ENCODE measurements at regions not wholly inside any gene's neighbourhood (a gene's known extent, or its start where the extent isn't known, plus 50 kb on each side); places are given as distances from the start of the nearest gene placed in this dataset.

GRCh38 chr12:71335151-71335962 is 104.2 kb upstream of the LGR5 start:
- TF ChIP-seq ZFX (IDR thresholded peaks at IDR 0.05), result no peak
- TF ChIP-seq EZH2phosphoT487 (IDR thresholded peaks at IDR 0.05; ENCODE audit: borderline replicate concordance), result no peak
- no peak for TF ChIP-seq CTCF (IDR thresholded peaks at IDR 0.05 in 2 of 3, conservative IDR thresholded peaks at IDR 0.05 in 1 of 3; ENCODE audit: borderline replicate concordance in 1 of 3, insufficient read depth in 1 of 3, low read depth in 2 of 3, low read length in 2 of 3)
- TF ChIP-seq POLR2A (IDR thresholded peaks at IDR 0.05; ENCODE audit: borderline replicate concordance, extremely low read depth, insufficient read depth, insufficient read length), result no peak
- TF ChIP-seq, protein P1, sequence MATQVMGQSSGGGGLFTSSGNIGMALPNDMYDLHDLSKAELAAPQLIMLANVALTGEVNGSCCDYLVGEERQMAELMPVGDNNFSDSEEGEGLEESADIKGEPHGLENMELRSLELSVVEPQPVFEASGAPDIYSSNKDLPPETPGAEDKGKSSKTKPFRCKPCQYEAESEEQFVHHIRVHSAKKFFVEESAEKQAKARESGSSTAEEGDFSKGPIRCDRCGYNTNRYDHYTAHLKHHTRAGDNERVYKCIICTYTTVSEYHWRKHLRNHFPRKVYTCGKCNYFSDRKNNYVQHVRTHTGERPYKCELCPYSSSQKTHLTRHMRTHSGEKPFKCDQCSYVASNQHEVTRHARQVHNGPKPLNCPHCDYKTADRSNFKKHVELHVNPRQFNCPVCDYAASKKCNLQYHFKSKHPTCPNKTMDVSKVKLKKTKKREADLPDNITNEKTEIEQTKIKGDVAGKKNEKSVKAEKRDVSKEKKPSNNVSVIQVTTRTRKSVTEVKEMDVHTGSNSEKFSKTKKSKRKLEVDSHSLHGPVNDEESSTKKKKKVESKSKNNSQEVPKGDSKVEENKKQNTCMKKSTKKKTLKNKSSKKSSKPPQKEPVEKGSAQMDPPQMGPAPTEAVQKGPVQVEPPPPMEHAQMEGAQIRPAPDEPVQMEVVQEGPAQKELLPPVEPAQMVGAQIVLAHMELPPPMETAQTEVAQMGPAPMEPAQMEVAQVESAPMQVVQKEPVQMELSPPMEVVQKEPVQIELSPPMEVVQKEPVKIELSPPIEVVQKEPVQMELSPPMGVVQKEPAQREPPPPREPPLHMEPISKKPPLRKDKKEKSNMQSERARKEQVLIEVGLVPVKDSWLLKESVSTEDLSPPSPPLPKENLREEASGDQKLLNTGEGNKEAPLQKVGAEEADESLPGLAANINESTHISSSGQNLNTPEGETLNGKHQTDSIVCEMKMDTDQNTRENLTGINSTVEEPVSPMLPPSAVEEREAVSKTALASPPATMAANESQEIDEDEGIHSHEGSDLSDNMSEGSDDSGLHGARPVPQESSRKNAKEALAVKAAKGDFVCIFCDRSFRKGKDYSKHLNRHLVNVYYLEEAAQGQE (IDR thresholded peaks at IDR 0.05; ENCODE audit: low read depth), result no peak
- TF ChIP-seq YY1 (IDR thresholded peaks at IDR 0.05; ENCODE audit: extremely low read depth, insufficient replicate concordance, low read depth, low read length), result no peak
- TF ChIP-seq RAD21 (IDR thresholded peaks at IDR 0.05; ENCODE audit: low read depth), result no peak

Measured in HCT116 (cell line).